ENCODE measurements at regions not wholly inside any gene's neighbourhood (a gene's known extent, or its start where the extent isn't known, plus 50 kb on each side); places are given as distances from the start of the nearest gene placed in this dataset.

GRCh38 chr11:121770939-121771595 is 318.3 kb upstream of the SORL1-AS1 start:
- Histone ChIP-seq H3K9me3 (ENCODE audit: control insufficient read depth in 2 of 2, insufficient read depth in 1 of 2, low read depth in 1 of 2, low read length in 1 of 2) (no peaks in the 10 kb centered on the region), H3K27ac (ENCODE audit: low read depth in 1 of 3, low read length in 2 of 3) (no peak overlapping the region), H3K4me3 (ENCODE audit: low read depth in 1 of 3, low read length in 3 of 3) (no peak overlapping the region), H3K4me1 (ENCODE audit: control insufficient read depth in 3 of 3, insufficient read depth in 2 of 3, low read depth in 1 of 3, low read length in 2 of 3) (no peaks in the 10 kb centered on the region), H3K27me3 (ENCODE audit: control insufficient read depth in 3 of 3, insufficient read depth in 3 of 3, low read length in 3 of 3) (no peaks in the 10 kb centered on the region), H3K36me3 (ENCODE audit: control insufficient read depth in 3 of 3, insufficient read depth in 2 of 3, low read depth in 1 of 3, low read length in 3 of 3) (no peaks in the 10 kb centered on the region)
- WGBS, 3 donors: 66 to 77% (median 73%) methylated on average over 4 of the region's 4 CpGs
- FAIRE-seq: no peak
- no peak for DNase-seq

GRCh38 chr11:121769191-121769590 is 316.4 kb upstream of the SORL1-AS1 start:
- DNase-seq: no peak
- H3K4me1 ChIP-seq (ENCODE audit: control insufficient read depth in 3 of 3, insufficient read depth in 2 of 3, low read depth in 1 of 3, low read length in 2 of 3): no peaks in the 10 kb centered on the region
- H3K27me3 ChIP-seq (ENCODE audit: control insufficient read depth in 3 of 3, insufficient read depth in 3 of 3, low read length in 3 of 3): no peaks in the 10 kb centered on the region
- H3K27ac ChIP-seq (ENCODE audit: low read depth in 1 of 3, low read length in 2 of 3): no peak overlapping the region
- FAIRE-seq: no peak
- H3K9me3 ChIP-seq (ENCODE audit: control insufficient read depth in 2 of 2, insufficient read depth in 1 of 2, low read depth in 1 of 2, low read length in 1 of 2): no peaks in the 10 kb centered on the region
- WGBS, 3 donors: 80 to 84% (median 81%) methylated on average over 2 of the region's 2 CpGs
- H3K4me3 ChIP-seq (ENCODE audit: low read depth in 1 of 3, low read length in 3 of 3): no peak overlapping the region
- no peaks in the 10 kb centered on the region for H3K36me3 ChIP-seq (ENCODE audit: control insufficient read depth in 3 of 3, insufficient read depth in 2 of 3, low read depth in 1 of 3, low read length in 3 of 3)

- DNase-seq (no peak), FAIRE-seq (no peak)
- H3K9me3 ChIP-seq (ENCODE audit: control insufficient read depth in 2 of 2, insufficient read depth in 1 of 2, low read depth in 1 of 2, low read length in 1 of 2): no peaks in the 10 kb centered on the region
- no peaks in the 10 kb centered on the region for H3K4me1 ChIP-seq (ENCODE audit: control insufficient read depth in 3 of 3, insufficient read depth in 2 of 3, low read depth in 1 of 3, low read length in 2 of 3)
- WGBS, 3 donors: 74 to 87% (median 75%) methylated on average over 3 of the region's 3 CpGs
- H3K27me3 ChIP-seq (ENCODE audit: control insufficient read depth in 3 of 3, insufficient read depth in 3 of 3, low read length in 3 of 3): no peaks in the 10 kb centered on the region
- H3K27ac ChIP-seq (ENCODE audit: low read depth in 1 of 3, low read length in 2 of 3): no peak overlapping the region
- H3K4me3 ChIP-seq (ENCODE audit: low read depth in 1 of 3, low read length in 3 of 3): no peak overlapping the region
- no peaks in the 10 kb centered on the region for H3K36me3 ChIP-seq (ENCODE audit: control insufficient read depth in 3 of 3, insufficient read depth in 2 of 3, low read depth in 1 of 3, low read length in 3 of 3)
Observed at GRCh38 chr11:121767433-121767832, 314.7 kb upstream of the SORL1-AS1 start.

GRCh38 chr11:121766991-121767390 is 314.2 kb upstream of the SORL1-AS1 start:
- DNase-seq: no peak
- Histone ChIP-seq H3K27me3 (ENCODE audit: control insufficient read depth in 3 of 3, insufficient read depth in 3 of 3, low read length in 3 of 3) (no peaks in the 10 kb centered on the region), H3K36me3 (ENCODE audit: control insufficient read depth in 3 of 3, insufficient read depth in 2 of 3, low read depth in 1 of 3, low read length in 3 of 3) (no peaks in the 10 kb centered on the region), H3K4me1 (ENCODE audit: control insufficient read depth in 3 of 3, insufficient read depth in 2 of 3, low read depth in 1 of 3, low read length in 2 of 3) (no peaks in the 10 kb centered on the region), H3K27ac (ENCODE audit: low read depth in 1 of 3, low read length in 2 of 3) (no peak overlapping the region), H3K4me3 (ENCODE audit: low read depth in 1 of 3, low read length in 3 of 3) (no peak overlapping the region), H3K9me3 (ENCODE audit: control insufficient read depth in 2 of 2, insufficient read depth in 1 of 2, low read depth in 1 of 2, low read length in 1 of 2) (no peaks in the 10 kb centered on the region)
- no peak for FAIRE-seq
- 46 to 53% (median 50%) methylated on average over 4 of the region's 4 CpGs for WGBS, 3 donors

GRCh38 chr11:121766166-121766565 is 313.4 kb upstream of the SORL1-AS1 start:
- no peaks in the 10 kb centered on the region for H3K4me1 ChIP-seq (ENCODE audit: control insufficient read depth in 3 of 3, insufficient read depth in 2 of 3, low read depth in 1 of 3, low read length in 2 of 3)
- no peaks in the 10 kb centered on the region for H3K9me3 ChIP-seq (ENCODE audit: control insufficient read depth in 2 of 2, insufficient read depth in 1 of 2, low read depth in 1 of 2, low read length in 1 of 2)
- DNase-seq: no peak
- H3K4me3 ChIP-seq (ENCODE audit: low read depth in 1 of 3, low read length in 3 of 3): no peak overlapping the region
- 88 to 93% (median 91%) methylated on average over 16 of the region's 16 CpGs for WGBS, 3 donors
- no peak overlapping the region for H3K27ac ChIP-seq (ENCODE audit: low read depth in 1 of 3, low read length in 2 of 3)
- H3K27me3 ChIP-seq (ENCODE audit: control insufficient read depth in 3 of 3, insufficient read depth in 3 of 3, low read length in 3 of 3): no peaks in the 10 kb centered on the region
- no peak for FAIRE-seq
- no peaks in the 10 kb centered on the region for H3K36me3 ChIP-seq (ENCODE audit: control insufficient read depth in 3 of 3, insufficient read depth in 2 of 3, low read depth in 1 of 3, low read length in 3 of 3)

- H3K36me3 ChIP-seq (ENCODE audit: control insufficient read depth in 3 of 3, insufficient read depth in 2 of 3, low read depth in 1 of 3, low read length in 3 of 3): no peaks in the 10 kb centered on the region
- no peak overlapping the region for H3K27ac ChIP-seq (ENCODE audit: low read depth in 1 of 3, low read length in 2 of 3)
- no peak overlapping the region for H3K4me3 ChIP-seq (ENCODE audit: low read depth in 1 of 3, low read length in 3 of 3)
- 85 to 89% (median 85%) methylated on average over 3 of the region's 3 CpGs for WGBS, 3 donors
- no peak for FAIRE-seq
- H3K27me3 ChIP-seq (ENCODE audit: control insufficient read depth in 3 of 3, insufficient read depth in 3 of 3, low read length in 3 of 3): no peaks in the 10 kb centered on the region
- H3K4me1 ChIP-seq (ENCODE audit: control insufficient read depth in 3 of 3, insufficient read depth in 2 of 3, low read depth in 1 of 3, low read length in 2 of 3): no peaks in the 10 kb centered on the region
- no peaks in the 10 kb centered on the region for H3K9me3 ChIP-seq (ENCODE audit: control insufficient read depth in 2 of 2, insufficient read depth in 1 of 2, low read depth in 1 of 2, low read length in 1 of 2)
- no peak for DNase-seq
Observed at GRCh38 chr11:121763526-121763925, 310.8 kb upstream of the SORL1-AS1 start.

- H3K36me3 ChIP-seq (ENCODE audit: control insufficient read depth in 3 of 3, insufficient read depth in 2 of 3, low read depth in 1 of 3, low read length in 3 of 3): no peaks in the 10 kb centered on the region
- no peaks in the 10 kb centered on the region for H3K4me1 ChIP-seq (ENCODE audit: control insufficient read depth in 3 of 3, insufficient read depth in 2 of 3, low read depth in 1 of 3, low read length in 2 of 3)
- no peak overlapping the region for H3K4me3 ChIP-seq (ENCODE audit: low read depth in 1 of 3, low read length in 3 of 3)
- 28 to 31% (median 28%) methylated on average over 11 of the region's 11 CpGs for WGBS, 3 donors
- FAIRE-seq (no peak), DNase-seq (peak in 1 of 2 donors; percentile 13)
- no peaks in the 10 kb centered on the region for H3K9me3 ChIP-seq (ENCODE audit: control insufficient read depth in 2 of 2, insufficient read depth in 1 of 2, low read depth in 1 of 2, low read length in 1 of 2)
- no peak overlapping the region for H3K27ac ChIP-seq (ENCODE audit: low read depth in 1 of 3, low read length in 2 of 3)
- no peaks in the 10 kb centered on the region for H3K27me3 ChIP-seq (ENCODE audit: control insufficient read depth in 3 of 3, insufficient read depth in 3 of 3, low read length in 3 of 3)
Observed at GRCh38 chr11:121762820-121763219, 310.1 kb upstream of the SORL1-AS1 start.

GRCh38 chr11:121761186-121761585 is 308.4 kb upstream of the SORL1-AS1 start:
- H3K4me1 ChIP-seq (ENCODE audit: control insufficient read depth in 3 of 3, insufficient read depth in 2 of 3, low read depth in 1 of 3, low read length in 2 of 3): no peaks in the 10 kb centered on the region
- no peak for DNase-seq
- H3K27me3 ChIP-seq (ENCODE audit: control insufficient read depth in 3 of 3, insufficient read depth in 3 of 3, low read length in 3 of 3): no peaks in the 10 kb centered on the region
- FAIRE-seq: no peak
- WGBS, 3 donors: 61 to 67% (median 67%) methylated on average over 2 of the region's 2 CpGs
- no peaks in the 10 kb centered on the region for H3K36me3 ChIP-seq (ENCODE audit: control insufficient read depth in 3 of 3, insufficient read depth in 2 of 3, low read depth in 1 of 3, low read length in 3 of 3)
- no peak overlapping the region for H3K27ac ChIP-seq (ENCODE audit: low read depth in 1 of 3, low read length in 2 of 3)
- no peak overlapping the region for H3K4me3 ChIP-seq (ENCODE audit: low read depth in 1 of 3, low read length in 3 of 3)
- no peaks in the 10 kb centered on the region for H3K9me3 ChIP-seq (ENCODE audit: control insufficient read depth in 2 of 2, insufficient read depth in 1 of 2, low read depth in 1 of 2, low read length in 1 of 2)

- 65 to 73% (median 70%) methylated on average over 6 of the region's 6 CpGs for WGBS, 3 donors
- DNase-seq (no peak), FAIRE-seq (no peak)
- H3K9me3 ChIP-seq (ENCODE audit: control insufficient read depth in 2 of 2, insufficient read depth in 1 of 2, low read depth in 1 of 2, low read length in 1 of 2): no peaks in the 10 kb centered on the region
- H3K36me3 ChIP-seq (ENCODE audit: control insufficient read depth in 3 of 3, insufficient read depth in 2 of 3, low read depth in 1 of 3, low read length in 3 of 3): no peaks in the 10 kb centered on the region
- H3K4me3 ChIP-seq (ENCODE audit: low read depth in 1 of 3, low read length in 3 of 3): no peak overlapping the region
- H3K27ac ChIP-seq (ENCODE audit: low read depth in 1 of 3, low read length in 2 of 3): no peak overlapping the region
- H3K27me3 ChIP-seq (ENCODE audit: control insufficient read depth in 3 of 3, insufficient read depth in 3 of 3, low read length in 3 of 3): no peaks in the 10 kb centered on the region
- H3K4me1 ChIP-seq (ENCODE audit: control insufficient read depth in 3 of 3, insufficient read depth in 2 of 3, low read depth in 1 of 3, low read length in 2 of 3): no peaks in the 10 kb centered on the region
Observed at GRCh38 chr11:121757480-121758125, 304.8 kb upstream of the SORL1-AS1 start.

Measured in small intestine (tissue), 7 donors.